AG09309 (cell line): ENCODE measurements at regions not wholly inside any gene's neighbourhood (a gene's known extent, or its start where the extent isn't known, plus 50 kb on each side); places are given as distances from the start of the nearest gene placed in this dataset.

Experiments
- DNase-seq: peaks from one replicate; pipeline ENCODE4 v3.0.0-alpha.2; 2010; ENCODE audit warnings: low read depth
- H3K4me3 ChIP-seq: 2 replicates; pipeline ENCODE4 v1.5.1; 2011; ENCODE audit warnings: mild to moderate bottlenecking, low read depth, low read length, moderate library complexity; ENCODE audit not compliant: control insufficient read depth
- TF ChIP-seq, protein P1 (sequence below): IDR thresholded peaks from 2 replicates; pipeline ENCODE4 v1.5.1; 2011; ENCODE audit warnings: mild to moderate bottlenecking, low read depth, low read length, inconsistent platforms; ENCODE audit not compliant: insufficient read depth, control insufficient read depth; ENCODE audit errors: missing control alignments

DNA sequence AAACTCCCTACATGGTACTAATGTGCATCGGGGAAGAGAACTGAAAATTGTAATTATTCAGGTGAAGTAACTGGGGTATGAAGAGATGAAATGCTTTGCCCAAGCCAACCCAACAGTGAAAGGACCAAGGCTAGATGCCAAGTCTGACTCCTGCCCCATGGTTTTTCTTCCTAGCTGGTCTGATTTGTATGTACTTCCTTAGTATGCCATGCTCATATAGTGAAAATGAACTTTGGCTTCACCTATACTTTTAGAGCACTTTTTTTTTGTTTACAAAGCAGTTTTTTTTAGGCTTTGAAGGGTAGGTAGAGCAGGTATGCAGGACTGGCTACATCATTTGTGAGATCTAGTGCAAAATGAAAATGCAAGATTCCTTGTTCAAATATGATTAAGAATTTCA, 359.4 kb upstream of the RIOK2 start:
- no peak overlapping the region for H3K4me3 ChIP-seq
- DNase-seq = no peak
- TF ChIP-seq, protein P1, sequence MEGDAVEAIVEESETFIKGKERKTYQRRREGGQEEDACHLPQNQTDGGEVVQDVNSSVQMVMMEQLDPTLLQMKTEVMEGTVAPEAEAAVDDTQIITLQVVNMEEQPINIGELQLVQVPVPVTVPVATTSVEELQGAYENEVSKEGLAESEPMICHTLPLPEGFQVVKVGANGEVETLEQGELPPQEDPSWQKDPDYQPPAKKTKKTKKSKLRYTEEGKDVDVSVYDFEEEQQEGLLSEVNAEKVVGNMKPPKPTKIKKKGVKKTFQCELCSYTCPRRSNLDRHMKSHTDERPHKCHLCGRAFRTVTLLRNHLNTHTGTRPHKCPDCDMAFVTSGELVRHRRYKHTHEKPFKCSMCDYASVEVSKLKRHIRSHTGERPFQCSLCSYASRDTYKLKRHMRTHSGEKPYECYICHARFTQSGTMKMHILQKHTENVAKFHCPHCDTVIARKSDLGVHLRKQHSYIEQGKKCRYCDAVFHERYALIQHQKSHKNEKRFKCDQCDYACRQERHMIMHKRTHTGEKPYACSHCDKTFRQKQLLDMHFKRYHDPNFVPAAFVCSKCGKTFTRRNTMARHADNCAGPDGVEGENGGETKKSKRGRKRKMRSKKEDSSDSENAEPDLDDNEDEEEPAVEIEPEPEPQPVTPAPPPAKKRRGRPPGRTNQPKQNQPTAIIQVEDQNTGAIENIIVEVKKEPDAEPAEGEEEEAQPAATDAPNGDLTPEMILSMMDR = no peak

DNA sequence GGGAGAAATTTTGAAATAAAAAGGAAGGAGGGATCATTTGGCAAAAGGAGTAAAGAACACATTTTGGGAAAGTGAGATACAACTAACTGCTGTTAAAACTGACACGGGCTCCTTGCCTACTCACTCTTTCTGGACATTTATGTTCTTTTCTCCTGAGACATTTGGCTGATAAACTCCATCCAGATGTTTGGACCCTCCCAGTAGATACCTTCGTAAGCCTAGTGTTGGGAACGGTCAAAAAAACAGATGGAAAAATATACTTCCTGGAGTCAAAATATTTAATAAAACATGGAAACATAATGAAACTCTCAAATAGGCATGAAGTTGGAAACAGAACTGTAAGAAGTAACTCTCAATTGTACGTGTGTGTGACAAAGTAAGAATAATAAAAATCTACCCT, 360.1 kb upstream of the RIOK2 start:
- no peak for DNase-seq
- no peak overlapping the region for H3K4me3 ChIP-seq
- TF ChIP-seq, protein P1 = no peak

DNA sequence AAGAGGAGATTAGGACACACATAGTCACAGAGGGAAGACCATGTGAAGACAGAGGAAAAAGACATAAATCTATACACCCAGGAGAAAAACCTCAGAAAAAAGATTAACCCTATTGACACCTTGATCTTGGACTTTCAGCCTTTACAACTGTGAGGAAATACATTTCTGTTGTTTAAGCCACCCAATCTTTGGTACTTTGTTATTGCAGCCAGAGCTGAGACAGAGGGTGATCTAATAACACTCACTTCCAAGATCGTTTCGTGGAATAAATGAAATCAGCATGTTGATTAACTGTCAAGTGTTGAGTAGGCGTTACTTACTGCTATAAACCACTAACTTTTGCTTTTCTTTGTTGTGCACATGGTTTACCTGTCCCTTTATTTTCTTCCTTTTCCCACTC, 361.2 kb upstream of the RIOK2 start:
- no peak for DNase-seq
- TF ChIP-seq, protein P1 = no peak
- no peak overlapping the region for H3K4me3 ChIP-seq

DNA sequence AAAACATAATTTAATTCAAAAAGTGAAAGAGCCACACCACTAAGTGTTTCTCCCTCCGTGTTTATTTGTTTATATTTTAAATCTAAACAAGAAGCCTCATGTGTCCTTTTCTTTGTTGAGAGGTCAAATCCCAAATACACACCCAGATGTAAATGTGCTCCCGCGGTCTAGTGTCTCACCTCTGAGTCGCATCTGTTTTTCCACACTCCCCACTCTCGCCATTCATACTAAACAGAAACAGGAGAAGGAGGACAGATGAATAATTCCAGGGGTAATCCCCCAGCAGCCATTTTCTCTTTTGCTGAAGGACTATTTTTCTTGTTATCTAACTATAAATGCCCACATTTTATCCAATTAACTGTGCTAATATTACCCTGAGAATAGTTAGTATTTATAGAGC, 361.6 kb upstream of the RIOK2 start:
- TF ChIP-seq, protein P1 = no peak
- no peak for DNase-seq

DNA sequence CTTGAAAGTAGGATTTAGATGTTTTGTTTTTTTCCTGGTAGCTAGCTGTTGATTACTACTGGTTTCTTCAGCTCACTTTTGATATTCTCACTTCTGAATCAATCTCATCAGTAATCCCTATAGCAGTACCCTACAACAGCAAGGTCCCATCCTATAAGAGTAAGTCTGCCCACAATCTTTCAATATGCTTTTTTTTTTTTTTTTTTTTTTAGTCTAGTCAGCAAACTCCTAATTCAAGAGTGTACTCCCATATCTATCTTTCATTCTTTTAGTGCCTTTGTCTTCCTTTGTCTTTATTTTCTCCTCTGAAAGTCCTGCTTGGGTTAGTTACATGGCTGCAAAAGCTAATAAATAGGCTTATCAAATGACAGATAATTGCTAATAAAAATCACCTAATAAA, 362.4 kb upstream of the RIOK2 start:
- TF ChIP-seq, protein P1 = no peak
- DNase-seq = no peak
- H3K4me3 ChIP-seq = no peak overlapping the region

More for the DNA sequence above, 361.6 kb upstream of the RIOK2 start:
- no peak overlapping the region for H3K4me3 ChIP-seq

DNA sequence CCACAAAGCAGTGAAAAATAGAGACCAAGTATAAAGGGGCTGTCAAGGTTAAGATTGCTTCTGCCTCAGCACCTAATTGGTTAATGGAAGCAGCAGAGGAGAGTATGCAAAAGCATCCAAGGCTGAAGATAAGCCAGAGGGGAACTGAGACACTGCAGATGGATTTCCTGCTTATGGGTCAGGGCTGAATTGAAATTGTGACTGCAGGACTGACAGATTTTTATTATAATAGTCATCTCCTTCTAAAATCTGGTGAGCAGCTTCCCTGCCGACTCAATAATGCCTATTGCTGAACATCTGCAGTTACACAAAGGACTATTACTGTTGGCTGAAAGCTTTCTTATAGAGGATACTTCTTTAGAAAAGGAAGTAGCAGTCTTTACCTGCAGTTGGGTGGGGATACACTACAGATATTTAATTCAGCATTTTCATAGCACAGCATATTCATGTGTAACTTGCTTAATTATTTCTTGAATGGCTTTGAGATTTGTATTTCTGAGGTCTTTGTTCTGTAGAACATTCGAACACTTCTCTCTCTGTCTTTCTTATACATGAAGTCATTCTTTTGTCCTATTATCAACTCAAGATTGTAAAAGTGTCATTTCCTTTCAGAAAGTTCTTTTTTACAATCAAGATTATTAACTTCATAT, 363.0 kb upstream of the RIOK2 start:
- H3K4me3 ChIP-seq = no peak overlapping the region
- TF ChIP-seq, protein P1 = no peak
- DNase-seq = no peak
